ENCODE measurements at regions not wholly inside any gene's neighbourhood (a gene's known extent, or its start where the extent isn't known, plus 50 kb on each side); places are given as distances from the start of the nearest gene placed in this dataset.

DNA sequence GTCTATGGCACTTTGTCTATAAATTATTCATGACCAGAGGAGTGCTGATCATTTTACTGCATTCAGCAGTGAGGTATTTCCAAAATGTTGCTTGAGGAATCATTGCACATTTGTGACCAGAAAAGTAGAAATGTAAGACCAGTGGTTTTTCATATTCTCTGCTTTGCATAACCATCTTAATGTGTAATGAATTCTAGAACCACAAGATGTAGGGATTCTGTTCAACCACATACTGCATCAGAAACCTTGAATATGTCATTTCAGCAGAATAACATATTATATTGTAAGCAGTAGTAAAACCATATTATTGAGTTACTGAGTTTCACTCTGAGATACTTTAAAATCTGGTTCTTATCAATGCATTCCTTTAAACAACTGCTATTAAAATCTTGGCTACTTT lies 1243.4 kb downstream of the MAT2B start:
- no peak for DNase-seq (ENCODE audit: low read depth in 1 of 2, low spot score in 1 of 2)

DNA sequence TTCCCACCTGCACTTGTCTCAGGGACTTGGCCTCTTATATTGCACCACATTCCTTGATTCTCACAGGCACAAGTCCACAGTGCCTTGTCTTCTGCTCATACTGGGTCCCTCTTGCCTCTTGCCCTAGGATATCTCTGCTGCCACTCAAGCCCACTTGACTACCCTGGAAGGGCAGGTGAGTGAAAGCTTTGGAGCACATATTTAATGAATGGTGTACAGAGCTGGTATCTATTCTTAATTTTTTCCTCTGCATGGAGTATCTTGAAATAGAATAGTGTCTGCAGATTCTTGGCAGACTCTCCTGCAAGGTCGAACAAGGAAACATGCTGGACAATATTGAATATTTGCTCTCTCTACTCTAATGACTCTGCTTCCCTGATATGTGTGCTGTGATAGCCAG lies 1248.0 kb downstream of the MAT2B start:
- DNase-seq (ENCODE audit: low read depth in 1 of 2, low spot score in 1 of 2): no peak

DNA sequence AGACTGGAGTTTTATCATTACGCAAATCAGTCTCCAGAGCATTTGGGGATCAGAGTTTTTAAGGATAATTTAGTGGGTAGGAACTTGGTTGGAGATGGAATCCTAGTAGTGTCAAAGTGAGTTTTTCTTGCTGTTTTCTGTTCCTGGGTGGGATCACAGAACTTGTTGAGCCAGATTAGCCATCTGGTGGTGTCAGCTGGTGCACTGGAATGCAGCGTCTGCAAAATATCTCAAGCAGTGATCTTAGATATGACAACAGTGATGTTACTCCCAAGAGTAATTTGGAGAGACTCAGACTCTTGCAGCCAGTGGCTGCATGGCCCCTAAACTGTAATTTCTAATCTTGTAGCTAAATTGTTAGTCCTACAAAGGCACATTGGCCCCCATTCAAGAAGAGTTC lies 1257.8 kb downstream of the MAT2B start:
- no peak for DNase-seq (ENCODE audit: low read depth in 1 of 2, low spot score in 1 of 2)

DNA sequence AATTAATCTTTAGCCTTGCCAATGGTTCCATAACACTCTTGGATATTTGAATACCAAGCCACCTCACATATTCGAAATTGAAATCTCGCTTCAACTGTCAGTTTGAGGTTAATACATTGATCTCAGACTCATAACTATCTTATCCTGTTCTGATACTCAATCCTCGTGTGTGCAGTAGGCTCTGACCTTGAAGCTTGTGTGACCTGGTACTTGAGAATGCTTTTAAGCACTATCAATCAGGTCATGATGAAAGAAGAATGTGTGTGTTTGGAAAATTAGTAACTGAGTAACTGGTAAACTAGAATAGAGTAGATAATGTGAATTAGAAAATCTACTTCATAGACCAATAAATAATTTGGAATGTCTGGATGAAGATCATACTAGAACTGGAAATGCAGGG lies 1266.7 kb downstream of the MAT2B start:
- no peak for DNase-seq (ENCODE audit: low read depth in 1 of 2, low spot score in 1 of 2)

DNA sequence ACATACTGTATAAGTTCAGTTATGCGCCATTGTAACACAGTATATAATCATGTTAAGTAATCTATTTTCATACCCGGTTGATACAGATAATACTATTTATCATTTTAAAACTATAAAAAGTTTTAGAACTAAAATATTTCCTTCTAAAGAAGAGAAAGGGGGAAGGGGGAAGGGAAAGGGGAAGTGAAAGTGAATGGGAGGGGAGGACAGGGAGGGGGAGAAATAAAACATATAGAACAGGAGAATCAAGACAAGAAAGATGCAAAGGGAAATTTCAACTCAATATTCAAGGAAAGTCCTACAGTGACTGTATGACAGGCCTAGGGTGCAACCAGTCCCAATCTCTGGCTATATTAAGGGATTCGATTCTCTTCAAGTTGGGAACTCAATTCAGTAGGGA lies 1278.8 kb downstream of the MAT2B start:
- no peak for DNase-seq (ENCODE audit: low read depth in 1 of 2, low spot score in 1 of 2)

DNA sequence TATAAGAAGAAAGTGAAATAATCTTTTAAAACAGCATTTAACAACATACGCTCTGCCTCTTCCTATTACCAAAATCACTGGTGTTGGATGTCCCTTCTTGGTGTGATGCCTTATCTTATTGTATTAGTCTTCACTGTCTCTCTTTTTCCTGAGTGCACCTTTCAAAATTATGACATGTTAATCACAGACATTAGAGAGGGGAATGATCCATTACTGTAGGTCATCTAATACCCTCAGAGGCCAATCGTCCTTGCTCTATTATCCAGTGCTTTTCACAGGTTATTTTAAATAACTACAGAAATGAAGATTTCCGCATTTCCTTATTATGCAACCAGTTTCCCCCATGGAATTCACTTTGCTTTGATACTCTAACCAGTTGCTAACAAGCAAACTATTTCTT lies 1292.7 kb downstream of the MAT2B start:
- no peak for DNase-seq (ENCODE audit: low read depth in 1 of 2, low spot score in 1 of 2)

DNA sequence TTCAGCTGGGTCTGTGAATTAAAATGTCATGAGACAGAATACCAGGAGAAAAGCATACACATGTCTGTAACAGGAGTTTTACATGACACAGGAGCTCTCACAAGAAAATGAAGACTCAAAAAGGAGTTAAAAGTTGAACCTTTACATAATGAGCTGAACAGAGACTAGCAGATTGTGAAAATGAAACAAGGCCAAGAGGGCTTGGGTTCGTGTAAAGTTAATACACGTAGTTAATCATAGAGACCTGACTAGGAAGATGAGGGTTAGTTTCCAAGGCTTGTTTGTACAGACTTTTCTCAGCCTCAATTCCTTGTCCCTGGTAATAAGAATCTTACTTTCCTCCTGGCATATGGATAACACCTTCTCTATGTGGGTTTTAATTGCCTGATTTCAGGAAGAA lies 1294.0 kb downstream of the MAT2B start:
- no peak for DNase-seq (ENCODE audit: low read depth in 1 of 2, low spot score in 1 of 2)

DNA sequence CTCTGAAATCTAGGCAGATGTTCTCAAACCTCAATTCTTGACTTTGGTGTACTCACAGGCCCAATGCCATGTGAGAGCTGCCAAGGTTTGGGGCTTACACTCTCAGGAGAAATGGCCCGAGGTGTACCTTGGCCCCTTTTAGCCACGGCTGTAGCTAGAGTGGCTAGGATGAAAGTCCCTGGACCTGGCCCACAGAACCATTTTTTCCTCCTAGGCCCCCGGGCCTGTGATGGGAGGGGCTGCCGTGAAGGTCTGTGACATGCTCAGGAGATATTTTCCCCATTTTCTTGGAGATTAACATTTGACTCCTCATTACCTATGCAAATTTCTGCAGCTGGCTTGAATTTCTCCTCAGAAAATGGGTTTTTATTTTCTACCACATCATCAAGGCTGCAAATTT lies 1296.5 kb downstream of the MAT2B start:
- no peak for DNase-seq (ENCODE audit: low read depth in 1 of 2, low spot score in 1 of 2)

DNA sequence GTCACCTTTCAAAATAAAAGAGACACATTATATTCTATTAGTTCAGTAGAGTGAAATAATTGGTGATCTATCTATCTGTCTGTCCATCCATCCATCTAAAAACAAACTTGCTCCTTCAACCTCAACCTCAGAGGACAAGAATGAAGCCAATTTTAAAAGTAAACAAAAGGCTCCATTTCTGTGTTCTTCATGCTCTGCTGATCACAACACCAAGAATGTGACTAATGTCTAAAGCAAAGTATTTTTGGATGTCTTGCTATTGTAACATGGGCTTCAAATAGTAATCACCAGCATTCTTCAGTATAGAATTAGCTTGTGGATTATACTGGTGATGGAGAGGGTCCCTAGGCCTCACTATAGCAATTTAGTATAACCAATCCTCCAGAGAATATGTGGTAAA lies 1304.4 kb downstream of the MAT2B start:
- no peak for DNase-seq (ENCODE audit: low read depth in 1 of 2, low spot score in 1 of 2)

DNA sequence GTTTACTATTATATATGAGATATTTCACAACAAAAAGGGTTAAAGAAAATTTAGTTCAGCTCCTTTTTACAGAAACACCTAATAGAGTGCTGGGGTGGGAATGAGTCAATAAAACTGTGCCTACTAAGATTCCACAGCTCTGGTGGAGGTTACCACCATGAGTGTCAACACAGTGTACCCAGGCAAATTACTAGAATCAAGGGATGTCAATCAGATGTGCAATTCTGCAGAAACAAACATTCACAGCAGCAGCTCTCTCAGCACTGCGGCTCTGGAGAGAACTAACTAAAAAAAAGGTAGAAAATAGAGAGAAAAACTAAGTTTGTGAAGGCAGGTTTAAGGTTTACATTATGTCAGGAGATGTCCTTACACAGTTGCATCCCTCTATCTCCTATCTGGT lies 1313.0 kb downstream of the MAT2B start:
- no peak for DNase-seq (ENCODE audit: low read depth in 1 of 2, low spot score in 1 of 2)

DNA sequence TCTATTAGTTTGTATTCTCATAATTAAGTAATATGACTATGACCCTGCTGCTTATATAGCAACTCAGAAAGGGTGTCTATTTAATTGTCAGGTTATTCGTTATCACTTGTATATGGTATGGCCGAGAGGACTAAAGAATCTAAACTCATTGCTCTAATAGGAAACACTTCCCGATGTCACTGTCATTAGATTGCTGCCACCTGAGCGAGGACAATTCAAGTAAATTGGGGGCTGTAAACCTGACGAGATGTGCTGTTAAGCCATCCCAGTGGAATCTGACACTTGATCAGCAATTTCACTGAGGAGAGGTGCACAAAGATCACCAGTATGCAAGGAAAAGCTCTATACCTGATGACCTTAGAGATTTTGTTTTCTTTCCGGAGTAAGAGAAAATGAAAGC lies 1319.3 kb downstream of the MAT2B start:
- DNase-seq (ENCODE audit: low read depth in 1 of 2, low spot score in 1 of 2): no peak

DNA sequence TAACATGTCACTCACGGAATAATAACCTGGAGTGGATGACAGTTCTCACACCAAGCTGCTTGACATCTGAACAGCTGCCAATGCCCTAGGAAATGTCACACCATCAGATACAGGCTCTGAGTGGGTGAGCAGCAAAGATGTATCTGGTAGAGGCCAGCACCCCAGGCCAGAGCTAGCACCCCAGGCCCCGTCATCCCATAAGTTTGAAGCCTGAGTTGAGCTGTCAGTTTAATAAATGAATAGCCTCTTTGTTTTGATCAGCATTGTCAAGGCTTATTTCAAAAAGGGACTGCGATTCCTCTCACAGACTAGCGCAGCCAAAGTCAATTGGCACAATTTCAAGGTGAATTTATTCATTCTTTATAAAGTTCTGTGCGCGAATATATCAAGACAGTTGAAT lies 1327.1 kb downstream of the MAT2B start:
- DNase-seq (ENCODE audit: low read depth in 1 of 2, low spot score in 1 of 2): no peak

DNA sequence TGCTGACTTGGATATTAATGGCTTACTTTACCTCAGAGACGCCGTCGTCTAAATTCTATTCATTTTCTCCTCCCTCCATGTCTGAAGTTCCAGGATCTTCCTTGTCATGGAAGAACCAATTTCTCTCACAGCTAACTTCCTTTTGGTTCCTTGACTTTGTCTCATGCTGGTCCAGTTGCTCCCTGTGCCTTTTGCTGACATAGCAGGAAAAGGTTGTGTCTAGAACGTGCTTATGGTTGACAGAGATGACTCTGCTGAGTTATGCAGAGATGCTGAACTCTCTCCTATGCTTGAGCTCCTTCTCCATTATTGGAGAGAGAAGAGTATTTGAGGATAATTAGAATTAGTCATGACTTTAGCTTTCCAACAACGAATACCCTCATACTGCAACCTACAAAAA lies 1338.9 kb downstream of the MAT2B start:
- DNase-seq (ENCODE audit: low read depth in 1 of 2, low spot score in 1 of 2): no peak

DNA sequence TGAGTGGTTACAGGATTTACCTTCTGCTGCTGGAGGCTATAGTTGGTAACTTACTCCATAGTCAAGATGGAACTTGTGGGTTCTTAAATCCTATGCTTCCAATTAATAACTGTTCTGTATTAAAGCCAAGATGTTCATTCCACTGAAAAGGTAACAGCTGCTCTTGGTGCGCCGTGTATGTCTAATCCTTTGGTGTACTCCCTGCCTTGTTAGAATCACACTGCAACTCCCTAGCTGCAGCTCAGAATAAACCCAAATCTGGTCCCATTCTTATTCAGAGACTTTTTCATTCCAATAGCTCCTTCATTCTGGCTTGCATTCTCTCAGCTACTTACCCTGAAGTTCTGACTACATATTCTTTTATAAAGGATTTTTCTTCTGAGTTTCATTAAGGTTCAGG lies 1355.5 kb downstream of the MAT2B start:
- no peak for DNase-seq (ENCODE audit: low read depth in 1 of 2, low spot score in 1 of 2)

DNA sequence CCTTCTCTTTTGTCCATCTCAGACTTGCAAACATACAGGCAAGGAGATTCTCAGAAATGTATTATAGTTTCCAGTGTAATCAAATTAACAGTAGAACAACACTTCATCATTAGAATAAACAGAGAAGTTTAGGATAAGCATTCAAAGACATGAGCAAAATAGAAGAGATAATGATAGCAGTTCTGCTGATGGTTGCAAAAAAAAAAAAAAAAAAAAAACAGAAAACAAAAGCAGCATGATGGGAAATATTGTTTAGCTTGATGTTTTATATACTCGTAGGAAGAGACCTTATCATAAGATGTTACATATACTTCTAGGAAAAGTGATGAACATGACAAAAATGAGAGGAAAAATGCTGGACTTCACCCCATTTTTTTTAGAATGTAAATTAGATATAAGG lies 1356.2 kb downstream of the MAT2B start:
- DNase-seq (ENCODE audit: low read depth in 1 of 2, low spot score in 1 of 2): no peak

DNA sequence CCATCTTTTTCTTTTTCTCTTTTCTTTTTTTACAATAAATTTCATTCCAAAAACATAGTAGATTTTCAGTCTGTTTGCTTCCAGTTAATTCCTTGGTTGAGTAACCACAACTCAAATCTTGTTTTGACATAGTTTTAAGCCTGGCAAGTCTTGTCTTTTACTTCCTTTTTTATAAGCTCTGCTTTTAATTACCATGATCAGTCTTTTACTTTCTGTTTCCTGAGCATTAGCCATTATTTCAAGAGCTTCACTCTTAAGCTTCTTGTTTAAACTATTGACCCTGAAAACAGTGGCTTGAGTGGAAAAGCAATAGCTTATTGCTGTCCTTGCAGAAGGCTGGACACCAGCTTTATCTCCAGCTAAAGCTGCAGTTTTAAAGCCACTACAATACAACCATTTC lies 1363.3 kb downstream of the MAT2B start:
- no peak for DNase-seq (ENCODE audit: low read depth in 1 of 2, low spot score in 1 of 2)

DNA sequence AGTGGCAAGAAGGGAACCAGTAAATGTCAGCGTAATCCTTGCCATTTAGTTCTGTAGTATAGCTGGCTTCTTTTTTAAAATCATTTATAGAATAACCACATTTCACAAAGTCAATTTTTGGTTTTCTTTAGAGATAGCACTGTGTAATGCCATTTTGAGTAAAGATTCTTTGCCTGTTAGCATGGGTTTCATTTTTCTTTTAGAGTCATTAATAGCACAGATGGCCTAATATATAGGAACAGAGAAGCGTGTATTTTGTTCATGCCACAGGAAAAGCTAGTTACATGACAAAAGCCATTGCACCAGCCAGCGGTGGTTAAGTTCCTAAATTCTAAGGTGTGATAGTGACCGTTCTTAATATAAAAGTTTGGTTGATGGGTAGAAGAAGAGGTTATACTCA lies 1363.9 kb downstream of the MAT2B start:
- no peak for DNase-seq (ENCODE audit: low read depth in 1 of 2, low spot score in 1 of 2)

DNA sequence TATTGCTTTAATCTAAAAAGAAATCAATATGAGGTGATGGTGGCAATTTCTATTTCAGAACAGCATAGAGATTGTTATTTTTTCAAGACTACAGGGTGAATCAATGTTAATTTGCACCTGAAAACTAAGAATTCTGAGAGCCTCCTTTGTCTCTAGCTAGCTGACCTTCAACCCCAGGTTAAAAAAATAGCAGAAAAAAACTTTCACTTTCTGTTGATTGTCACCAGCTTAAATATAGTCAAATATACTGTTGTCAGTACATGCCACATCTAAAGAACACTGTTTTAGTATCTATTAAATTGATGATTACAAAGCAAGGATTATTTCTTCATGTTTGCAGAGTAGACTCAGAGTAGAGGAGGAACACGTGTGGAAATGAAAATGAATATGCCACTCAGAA lies 1371.4 kb downstream of the MAT2B start:
- DNase-seq (ENCODE audit: low read depth in 1 of 2, low spot score in 1 of 2): no peak

DNA sequence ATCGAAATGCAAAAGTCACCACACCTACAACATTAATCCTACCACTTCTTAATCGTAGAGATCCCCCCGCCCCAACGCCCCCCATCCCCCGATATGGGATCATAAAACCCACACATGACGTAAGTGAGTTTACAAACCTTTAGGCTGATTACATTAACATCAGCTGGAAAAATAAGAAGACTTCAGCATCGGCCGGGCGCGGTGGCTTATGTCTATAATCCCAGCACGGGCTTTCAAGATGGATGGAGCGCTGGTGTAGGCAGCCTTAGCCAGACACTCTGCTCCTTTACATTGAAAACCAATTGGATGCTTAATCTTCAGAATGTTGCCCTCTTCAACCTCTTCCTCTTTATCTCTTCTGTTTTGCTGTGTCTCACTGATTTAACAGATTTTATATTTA lies 1376.0 kb downstream of the MAT2B start:
- no peak for DNase-seq (ENCODE audit: low read depth in 1 of 2, low spot score in 1 of 2)

DNA sequence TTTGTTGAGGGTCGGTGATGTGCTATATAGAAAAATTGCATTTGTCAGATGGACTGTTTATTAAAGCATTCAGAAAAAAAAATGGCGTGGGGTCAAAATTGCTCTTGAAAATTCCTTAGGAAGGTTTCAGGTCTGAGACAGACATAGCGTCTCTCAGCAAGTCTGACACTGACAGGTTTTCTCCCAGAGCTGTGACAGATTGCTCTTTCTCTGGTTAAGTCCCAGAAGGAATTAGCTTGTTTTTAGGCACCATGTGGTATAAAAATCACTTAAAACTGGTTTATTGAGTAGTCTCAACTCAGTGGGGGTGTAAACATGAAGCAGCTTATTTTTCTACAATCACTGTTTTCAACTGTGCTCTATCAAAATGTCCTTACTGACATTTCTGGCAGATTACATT lies 1379.8 kb downstream of the MAT2B start:
- DNase-seq (ENCODE audit: low read depth in 1 of 2, low spot score in 1 of 2): no peak

DNA sequence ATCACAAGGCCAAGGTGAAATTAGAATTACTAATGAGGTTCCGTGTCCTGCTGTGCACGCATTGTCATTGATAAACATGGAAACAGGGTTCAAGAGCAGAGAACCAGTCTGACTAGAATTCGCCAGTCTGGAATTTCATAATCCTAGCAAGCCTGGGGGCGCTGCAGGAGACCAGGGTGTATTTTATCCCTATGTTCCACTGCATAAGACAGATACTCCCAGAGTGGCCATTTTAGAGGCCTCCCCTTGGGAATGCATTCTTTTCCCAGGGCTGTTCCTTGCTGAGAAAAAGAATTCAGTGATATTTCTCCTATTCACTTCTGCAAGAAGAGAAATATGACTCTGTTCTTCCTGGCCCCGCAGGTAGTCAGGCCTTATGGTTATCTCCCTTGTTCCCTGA lies 1387.7 kb downstream of the MAT2B start:
- no peak for DNase-seq (ENCODE audit: low read depth in 1 of 2, low spot score in 1 of 2)

DNA sequence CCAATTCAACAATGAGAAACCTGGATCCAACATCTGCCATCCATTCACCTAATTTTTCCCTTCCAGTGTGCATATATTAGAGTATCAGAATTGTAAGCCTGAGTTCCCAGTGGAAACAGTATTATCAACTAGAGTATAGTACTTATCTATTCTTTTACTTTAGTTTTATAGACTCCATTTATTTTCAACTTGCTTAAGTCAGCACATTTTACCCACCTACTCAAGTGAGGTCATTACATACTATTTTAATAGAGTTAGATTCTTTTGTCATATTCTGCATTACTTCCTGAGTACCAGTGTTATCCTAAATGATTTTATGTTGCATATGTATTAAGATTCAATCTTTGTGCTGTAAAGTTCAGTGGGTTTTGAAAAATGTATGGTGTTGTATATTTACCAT lies 1393.3 kb downstream of the MAT2B start:
- DNase-seq (ENCODE audit: low read depth in 1 of 2, low spot score in 1 of 2): no peak

DNA sequence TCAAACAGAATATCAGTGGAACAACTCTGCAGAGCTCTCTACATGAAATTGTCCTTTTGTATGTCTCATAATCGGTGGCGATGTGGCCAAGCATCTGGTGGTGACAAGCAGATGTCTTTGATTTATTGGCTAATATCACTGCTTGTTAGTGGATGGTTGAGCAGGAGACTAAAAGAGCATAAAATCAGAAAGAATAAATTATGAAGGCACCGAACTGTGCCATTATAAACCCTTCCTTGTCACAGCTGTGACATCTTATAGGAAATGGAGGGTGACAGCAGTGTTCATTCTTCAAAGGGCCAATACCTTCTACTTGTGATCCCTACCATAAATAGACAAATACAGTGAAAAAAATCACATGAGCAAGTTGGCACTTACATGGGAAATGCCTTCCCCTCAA lies 1404.3 kb downstream of the MAT2B start:
- no peak for DNase-seq (ENCODE audit: low read depth in 1 of 2, low spot score in 1 of 2)

DNA sequence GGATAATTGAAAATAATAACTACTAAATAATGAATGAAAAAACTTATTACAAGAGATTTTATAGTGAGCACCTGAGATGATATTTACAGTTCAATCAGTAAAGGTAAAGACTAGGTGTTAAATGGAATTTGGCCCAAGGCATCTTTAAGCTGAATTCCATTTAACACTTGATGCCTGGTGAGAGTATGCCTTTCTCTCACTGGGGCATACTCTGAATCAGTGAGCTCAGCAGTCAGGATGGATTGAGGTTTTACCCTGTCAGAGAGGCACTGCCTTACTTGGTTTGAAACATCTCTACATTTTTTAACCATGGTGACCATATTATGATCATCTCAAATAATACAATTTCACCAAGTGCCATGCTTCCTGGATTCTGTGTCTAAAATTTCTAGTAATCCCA lies 1416.3 kb downstream of the MAT2B start:
- DNase-seq (ENCODE audit: low read depth in 1 of 2, low spot score in 1 of 2): no peak
